Heart left ventricle (tissue), 16 donors: ENCODE measurements at regions not wholly inside any gene's neighbourhood (a gene's known extent, or its start where the extent isn't known, plus 50 kb on each side); places are given as distances from the start of the nearest gene placed in this dataset.
A peak's percentile ranks its signal among the peaks of the same experiment; 100 is the strongest.

ENCODE experiments used
- ATAC-seq, 4 donors: fragments of 200-7000 bp; cut with Tn5 transposase; one replicate each; pipeline ENCODE4 v1.9.1; 2020 to 2022; ENCODE audit warnings: moderate library complexity in 4 of 4, mild to moderate bottlenecking in 3 of 4, moderate number of reproducible peaks in 1 of 4
- DNase-seq, 5 donors: peaks; one replicate each; pipeline ENCODE4 v3.0.0-alpha.2; 2020
- H3K27ac ChIP-seq, 12 donors: fragments of 200-600 bp; sonication (generic) in 4 of 12; one replicate each; pipeline versions ENCODE4 v1.5.0 to v1.8.0; 2016 to 2022; ENCODE audit warnings: mild to moderate bottlenecking in 2 of 12
- H3K27me3 ChIP-seq, 9 donors: fragments of 200-600 bp; sonication (generic) in 2 of 9; one replicate each; pipeline versions ENCODE4 v1.5.1 to v1.8.0; 2016 to 2022; ENCODE audit warnings: mild to moderate bottlenecking in 3 of 9
- H3K36me3 ChIP-seq, 9 donors: fragments of 200-600 bp; sonication (generic) in 2 of 9; one replicate each; pipeline versions ENCODE4 v1.5.0 to v1.8.0; 2018 to 2022; ENCODE audit warnings: mild to moderate bottlenecking in 2 of 9
- H3K4me1 ChIP-seq, 12 donors: fragments of 200-600 bp; sonication (generic) in 4 of 12; one replicate each; pipeline versions ENCODE4 v1.5.0 to v1.8.0; 2016 to 2022; ENCODE audit warnings: mild to moderate bottlenecking in 3 of 12
- H3K4me3 ChIP-seq, 12 donors: fragments of 200-600 bp; sonication (generic) in 4 of 12; one replicate each; pipeline versions ENCODE4 v1.5.0 to v1.8.0; 2017 to 2022; ENCODE audit warnings: mild to moderate bottlenecking in 9 of 12, moderate library complexity in 4 of 12
- H3K9me3 ChIP-seq, 12 donors: fragments of 200-600 bp; sonication (generic) in 4 of 12; one replicate each; pipeline versions ENCODE4 v1.5.0 to v1.8.0; 2016 to 2022; ENCODE audit warnings: mild to moderate bottlenecking in 1 of 12
- POLR2A ChIP-seq, 2 donors: fragments of 450-650 bp; IDR thresholded peaks; one replicate each; pipeline ENCODE4 v1.6.1; 2017; ENCODE audit warnings: antibody characterized with exemption in 2 of 2, mild to moderate bottlenecking in 2 of 2, moderate library complexity in 2 of 2
- WGBS, 4 donors: extraction: QIAGEN DNeasy Blood & Tissue Kit in 2 of 4; methylation state at CpG; one replicate each; pipeline versions ENCODE4 v1.1.5 to v1.1.7; 2013 to 2018; 5-methylcytosine and 5-hydroxymethylcytosine counted together
- intact Hi-C, 10 donors: fragments of 100-400 bp; cut with DNase I; formaldehyde crosslinking; loops; one replicate each; pipeline versions ENCODE4 v1.11.1 to v1.14.2; 2022
- TF ChIP-seq, protein P1 (sequence below), 12 donors: fragments of 200-600 bp; sonication (generic) in 4 of 12; IDR thresholded peaks; one replicate each; pipeline versions ENCODE4 v1.5.0 to v1.8.0; 2018 to 2022; ENCODE audit warnings: antibody characterized with exemption in 12 of 12, mild to moderate bottlenecking in 5 of 12
- donor health status: ischemic (EF 13 %, LVEDD 7.1; RV severe dilation, severe dysfunction).
- donor health status: healthy with polysubstance abuse.
- donor health status: DM: no; HTN: yes; CAD: no.
- donor health status: DM: no; HTN: no; CAD: no.
- donor health status: ischemic (EF 25% LVEDD 6.9; RV normal size, moderate dysfunction).
- donor health status: ischemic (EF 25% LVEDD 5.7; RV mildly dilated, moderate dysfunction).
- donor health status: healthy.
- donor health status: DM: yes; HTN: yes; CAD: no.
- donor health status: ischemic (EF 35%, LVEDD 5.7; RV mildly dilated, moderate dysfunction).
- donor health status: nonischemic (EF 11% LVEDD 7.7; RV severe dilation, severe dysfunction).
- donor health status: DM: yes; HTN: yes; CAD: no.
- donor health status: PGD.
- donor health status: ischemic (EF 29% LVEDD 5.4; RV normal size, mild dysfunction).
- donor health status: nonischemic (EF 23%, LVEDD 6.1; RV moderate dilation, normal function).

DNA sequence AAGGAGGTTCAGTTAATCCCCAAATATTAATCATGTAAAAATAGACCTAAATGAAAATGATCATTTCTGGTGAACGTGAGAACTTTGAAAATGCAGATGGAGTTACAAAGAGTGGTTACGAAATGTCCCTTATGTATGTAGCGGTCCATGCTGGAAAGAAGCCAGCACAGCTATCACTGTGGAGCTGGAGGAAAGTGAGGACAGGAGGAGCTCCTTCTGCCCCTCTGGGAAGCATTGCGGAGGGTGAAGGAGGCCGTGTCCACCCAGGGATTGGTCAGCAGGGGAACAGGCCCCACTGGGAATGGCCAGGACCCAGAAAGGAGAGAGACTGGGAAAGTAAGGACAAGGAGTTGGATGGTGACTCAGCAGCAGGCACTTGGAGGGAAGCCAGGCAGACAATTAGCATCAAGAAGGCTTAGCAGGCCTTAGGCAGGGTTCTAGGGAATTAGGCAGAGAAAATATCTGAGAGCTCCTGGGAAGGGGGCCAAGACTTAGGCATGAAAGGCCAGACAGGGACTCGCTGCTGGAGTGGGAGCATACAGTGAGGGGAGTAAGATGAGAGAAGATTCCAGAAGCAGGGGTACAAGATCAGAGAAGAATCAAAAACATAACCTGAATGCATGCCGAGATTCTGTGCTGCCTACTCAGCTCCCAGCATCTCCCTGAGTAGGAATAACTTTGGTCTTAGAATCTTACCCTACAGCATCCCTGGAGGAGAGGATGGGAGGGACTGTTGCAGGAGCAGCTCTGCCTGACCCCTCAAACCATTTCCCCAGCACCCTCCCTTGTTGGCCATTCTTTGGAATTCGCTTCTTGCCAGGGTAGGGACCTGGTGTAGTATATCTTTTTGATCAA is 171.0 kb upstream of the UMPS start:
- 41 to 53% (median 48%) methylated on average over 8 of the region's 8 CpGs for WGBS, 4 donors
- intact Hi-C loops: loop anchor here in 8 of 10 donors (2.0 to 10.0 kb wide), 5 partner anchors 204 to 544 kb away; no protein-coding TSS in a partner anchor
- ATAC-seq (peak; percentile 52 to 83 (median 57)), DNase-seq (peak; percentile 72 to 88 (median 75))
- peaks cover 0 to 3% (median 0%) of the 10 kb centered on the region in 12 donors for H3K9me3 ChIP-seq
- H3K27me3 ChIP-seq: no peaks in the 10 kb centered on the region
- no peak for TF ChIP-seq POLR2A (IDR thresholded peaks at IDR 0.05)
- TF ChIP-seq, protein P1, sequence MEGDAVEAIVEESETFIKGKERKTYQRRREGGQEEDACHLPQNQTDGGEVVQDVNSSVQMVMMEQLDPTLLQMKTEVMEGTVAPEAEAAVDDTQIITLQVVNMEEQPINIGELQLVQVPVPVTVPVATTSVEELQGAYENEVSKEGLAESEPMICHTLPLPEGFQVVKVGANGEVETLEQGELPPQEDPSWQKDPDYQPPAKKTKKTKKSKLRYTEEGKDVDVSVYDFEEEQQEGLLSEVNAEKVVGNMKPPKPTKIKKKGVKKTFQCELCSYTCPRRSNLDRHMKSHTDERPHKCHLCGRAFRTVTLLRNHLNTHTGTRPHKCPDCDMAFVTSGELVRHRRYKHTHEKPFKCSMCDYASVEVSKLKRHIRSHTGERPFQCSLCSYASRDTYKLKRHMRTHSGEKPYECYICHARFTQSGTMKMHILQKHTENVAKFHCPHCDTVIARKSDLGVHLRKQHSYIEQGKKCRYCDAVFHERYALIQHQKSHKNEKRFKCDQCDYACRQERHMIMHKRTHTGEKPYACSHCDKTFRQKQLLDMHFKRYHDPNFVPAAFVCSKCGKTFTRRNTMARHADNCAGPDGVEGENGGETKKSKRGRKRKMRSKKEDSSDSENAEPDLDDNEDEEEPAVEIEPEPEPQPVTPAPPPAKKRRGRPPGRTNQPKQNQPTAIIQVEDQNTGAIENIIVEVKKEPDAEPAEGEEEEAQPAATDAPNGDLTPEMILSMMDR (IDR thresholded peaks at IDR 0.05): no peak
- H3K27ac ChIP-seq: peak overlapping the region in 10 of 12 donors; percentile 2 to 43 (median 26)
- H3K4me3 ChIP-seq: no peak overlapping the region
- H3K36me3 ChIP-seq: peaks cover 0 to 3% (median 0%) of the 10 kb centered on the region in 9 donors
- H3K4me1 ChIP-seq: peaks cover 4 to 37% (median 17%) of the 10 kb centered on the region in 12 donors

DNA sequence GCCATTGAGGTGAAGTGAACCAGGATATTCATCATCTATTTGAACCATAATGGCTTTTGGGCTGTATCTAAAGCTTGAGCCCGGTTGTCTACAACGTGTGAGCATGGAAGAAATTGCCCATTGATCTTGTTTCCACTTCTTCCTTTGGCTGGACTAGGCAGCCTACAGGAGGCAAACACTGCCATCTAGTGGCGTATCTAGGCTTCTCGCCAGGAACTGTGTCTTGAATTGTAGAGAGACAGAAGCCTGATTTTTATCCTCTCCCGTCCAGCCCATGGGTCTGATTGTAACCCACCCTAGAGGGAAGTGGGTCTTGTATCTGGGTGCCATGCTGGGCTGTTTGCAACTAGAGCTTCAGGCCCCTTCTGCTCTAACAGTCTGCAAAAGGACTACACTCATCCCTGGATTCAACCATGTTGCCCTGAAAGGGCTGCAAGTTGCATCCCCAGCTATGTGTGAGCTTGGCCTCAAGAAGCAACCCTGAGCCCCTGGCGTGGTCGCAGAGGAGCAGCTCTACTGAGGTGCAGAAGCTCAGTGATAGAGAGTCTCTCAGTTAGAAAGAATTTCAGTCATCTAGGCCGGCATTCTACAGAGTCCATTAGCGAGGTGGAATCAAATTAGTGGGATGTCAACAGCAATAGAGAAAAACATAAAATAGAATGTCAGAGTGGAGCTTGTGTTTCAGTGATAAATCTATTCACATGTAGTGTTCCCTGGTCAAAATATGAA is 170.2 kb upstream of the UMPS start:
- DNase-seq (peak in 4 of 5 donors; percentile 50 to 69 (median 64)), ATAC-seq (peak; percentile 57 to 79 (median 71))
- Histone ChIP-seq H3K9me3 (no peaks in the 10 kb centered on the region), H3K27ac (peak overlapping the region in 6 of 12 donors; percentile 17 to 41 (median 26)), H3K27me3 (no peaks in the 10 kb centered on the region), H3K4me1 (peaks cover 4 to 38% (median 17%) of the 10 kb centered on the region in 12 donors), H3K36me3 (peaks cover 0 to 3% (median 0%) of the 10 kb centered on the region in 9 donors), H3K4me3 (no peak overlapping the region)
- intact Hi-C loops: loop anchor here in 8 of 10 donors (2.0 to 10.0 kb wide), 6 partner anchors 205 to 545 kb away; no protein-coding TSS in a partner anchor
- WGBS, 4 donors: 29 to 32% (median 30%) methylated on average over 9 of the region's 9 CpGs
- no peak for TF ChIP-seq POLR2A (IDR thresholded peaks at IDR 0.05)
- TF ChIP-seq, protein P1 (IDR thresholded peaks at IDR 0.05): peak; percentile 80 to 94 (median 88)

DNA sequence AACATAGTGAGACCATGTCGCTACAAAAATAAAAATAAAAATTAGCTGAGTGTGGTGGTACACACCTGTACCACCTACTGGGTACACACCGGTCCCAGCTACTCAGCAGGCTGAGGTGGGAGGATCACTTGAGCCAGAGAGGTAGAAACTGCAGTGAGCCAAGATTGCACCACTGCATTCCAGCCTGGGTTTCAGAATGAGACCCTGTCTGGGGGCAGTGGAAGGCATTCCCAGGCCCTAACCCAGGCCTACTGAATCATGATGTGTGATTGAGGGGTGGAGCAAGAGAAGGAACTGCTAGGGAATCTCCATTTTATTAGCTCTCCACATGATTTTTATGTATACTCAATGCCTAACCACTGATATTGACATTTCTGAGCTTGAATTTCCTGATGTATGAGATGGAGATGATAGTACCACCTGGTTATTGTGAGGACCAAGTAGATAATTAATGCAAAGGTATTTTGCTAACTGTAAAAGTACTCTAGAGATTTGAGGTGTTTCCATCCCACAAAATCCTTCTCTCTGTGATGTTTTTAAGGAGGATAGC is 169.5 kb upstream of the UMPS start:
- DNase-seq: no peak
- H3K27ac ChIP-seq: no peak overlapping the region
- no peak for TF ChIP-seq POLR2A (IDR thresholded peaks at IDR 0.05)
- TF ChIP-seq, protein P1 (IDR thresholded peaks at IDR 0.05): no peak
- no peak for ATAC-seq
- no peaks in the 10 kb centered on the region for H3K27me3 ChIP-seq
- peaks cover 4 to 39% (median 19%) of the 10 kb centered on the region in 12 donors for H3K4me1 ChIP-seq
- H3K9me3 ChIP-seq: no peaks in the 10 kb centered on the region
- H3K36me3 ChIP-seq: peaks cover 0 to 3% (median 0%) of the 10 kb centered on the region in 9 donors
- intact Hi-C loops: loop anchor here in 2 of 10 donors (10.0 kb wide), 1 partner anchor 344 kb away; no protein-coding TSS in a partner anchor
- WGBS, 4 donors: 84 to 95% (median 86%) methylated on average over 2 of the region's 2 CpGs
- no peak overlapping the region for H3K4me3 ChIP-seq
